Effector memory CD8-positive, alpha-beta T cell (primary cell): ENCODE measurements at regions not wholly inside any gene's neighbourhood (a gene's known extent, or its start where the extent isn't known, plus 50 kb on each side); places are given as distances from the start of the nearest gene placed in this dataset.

ENCODE experiments used
- ATAC-seq: fragments of 150-1000 bp; cut with Tn5 transposase; replicated peaks from 2 replicates; pipeline ENCODE4 v1.10.0; 2021; ENCODE audit warnings: mild to moderate bottlenecking, moderate library complexity
- DNase-seq, 3 experiments: peaks; one replicate each; pipeline ENCODE4 v3.0.0; 2021
- H3K27ac Mint-ChIP-seq, 2 donors: one replicate each; pipeline ENCODE4 v1.8.0; 2022; ENCODE audit warnings: mild to moderate bottlenecking in 2 of 2, mixed read lengths in 2 of 2, moderate library complexity in 2 of 2
- H3K27me3 Mint-ChIP-seq, 2 donors: one replicate each; pipeline ENCODE4 v1.8.0; 2022; ENCODE audit warnings: mixed read lengths in 2 of 2
- H3K36me3 Mint-ChIP-seq: one replicate; pipeline ENCODE4 v1.8.0; 2022; ENCODE audit warnings: mild to moderate bottlenecking, moderate library complexity, mixed read lengths; ENCODE audit not compliant: insufficient read depth
- H3K4me1 Mint-ChIP-seq, 2 donors: one replicate each; pipeline ENCODE4 v1.8.0; 2022; ENCODE audit warnings: low read depth in 2 of 2, mixed read lengths in 2 of 2
- H3K4me3 Mint-ChIP-seq, 2 donors: one replicate each; pipeline ENCODE4 v1.8.0; 2022; ENCODE audit warnings: mild to moderate bottlenecking in 2 of 2, mixed read lengths in 2 of 2, moderate library complexity in 2 of 2
- H3K9me3 Mint-ChIP-seq, 2 donors: one replicate each; pipeline ENCODE4 v1.8.0; 2022; ENCODE audit warnings: mixed read lengths in 2 of 2

DNA sequence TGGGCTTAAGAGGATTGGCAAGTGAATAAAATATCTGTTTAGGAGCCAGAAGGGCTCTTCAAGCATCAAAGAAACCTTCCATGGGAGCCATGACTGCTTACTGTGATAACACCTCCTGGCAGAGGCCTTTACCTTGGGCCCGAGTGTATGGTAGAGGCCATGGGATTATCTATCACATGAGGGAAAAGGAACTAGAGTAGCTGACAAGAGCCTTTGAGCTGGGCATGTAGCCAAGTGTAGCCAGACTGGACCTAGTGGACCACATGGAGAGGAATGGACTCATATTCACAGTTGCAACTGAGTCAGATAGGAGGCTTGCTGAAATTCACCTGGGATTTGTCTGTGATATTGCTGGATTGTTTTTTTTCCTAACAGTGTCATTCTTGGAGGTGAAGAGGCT, 276.0 kb upstream of the ZFHX3 start:
- no peaks in the 10 kb centered on the region for H3K36me3 Mint-ChIP-seq
- H3K27ac Mint-ChIP-seq, result no peak overlapping the region
- H3K4me1 Mint-ChIP-seq, result no peaks in the 10 kb centered on the region
- H3K4me3 Mint-ChIP-seq, result no peak overlapping the region
- DNase-seq, result no peak
- ATAC-seq, result no peak
- H3K9me3 Mint-ChIP-seq, result peaks cover 0 to 3% of the 10 kb centered on the region in 2 donors
- H3K27me3 Mint-ChIP-seq, result no peaks in the 10 kb centered on the region

DNA sequence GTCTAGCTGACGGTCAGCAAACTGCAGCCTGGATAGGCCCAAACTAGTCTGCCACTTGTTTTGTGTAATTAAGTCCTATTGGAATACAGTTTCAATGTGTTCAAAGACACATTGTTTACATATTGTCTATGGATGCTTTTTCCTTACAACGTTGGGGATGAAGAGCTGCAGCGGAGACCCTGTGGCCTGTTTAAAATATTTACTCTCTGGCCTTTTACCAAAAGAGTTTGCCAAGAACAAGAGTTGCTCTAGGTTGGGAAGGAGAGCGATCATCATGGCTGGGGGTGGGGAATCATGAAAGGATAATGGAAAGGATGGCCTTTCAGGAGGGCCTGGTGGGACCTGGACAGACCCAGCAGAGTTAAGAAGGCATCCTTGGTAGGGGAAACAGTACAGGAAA, 274.9 kb upstream of the ZFHX3 start:
- peaks cover 0 to 3% of the 10 kb centered on the region in 2 donors for H3K9me3 Mint-ChIP-seq
- H3K4me1 Mint-ChIP-seq, result no peaks in the 10 kb centered on the region
- no peak overlapping the region for H3K27ac Mint-ChIP-seq
- no peak for DNase-seq
- ATAC-seq, result no peak
- H3K36me3 Mint-ChIP-seq, result no peaks in the 10 kb centered on the region
- no peaks in the 10 kb centered on the region for H3K27me3 Mint-ChIP-seq
- no peak overlapping the region for H3K4me3 Mint-ChIP-seq

DNA sequence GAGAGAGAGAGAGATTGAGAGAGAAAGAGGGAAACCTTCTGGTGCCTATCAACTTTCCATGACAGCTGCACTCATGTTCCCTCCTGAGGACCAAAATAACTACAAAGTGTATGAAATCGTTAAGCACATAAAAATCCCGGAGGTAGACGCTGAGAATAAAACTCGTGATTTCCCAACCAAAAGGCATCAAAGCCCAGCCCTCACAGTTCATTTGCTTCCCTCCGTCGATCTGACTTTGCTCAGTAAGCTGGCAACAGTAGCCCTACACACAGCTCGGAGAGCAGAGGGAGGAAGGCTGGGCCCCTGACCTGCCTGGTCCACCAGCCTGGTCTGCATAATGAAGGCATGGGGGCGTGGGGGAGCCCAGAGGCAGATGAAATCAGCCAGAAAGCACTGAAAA, 273.9 kb upstream of the ZFHX3 start:
- H3K36me3 Mint-ChIP-seq, result no peaks in the 10 kb centered on the region
- H3K27me3 Mint-ChIP-seq, result no peaks in the 10 kb centered on the region
- DNase-seq, result no peak
- no peak overlapping the region for H3K4me3 Mint-ChIP-seq
- H3K4me1 Mint-ChIP-seq, result no peaks in the 10 kb centered on the region
- no peak for ATAC-seq
- no peak overlapping the region for H3K27ac Mint-ChIP-seq
- H3K9me3 Mint-ChIP-seq, result peaks cover 0 to 3% of the 10 kb centered on the region in 2 donors

DNA sequence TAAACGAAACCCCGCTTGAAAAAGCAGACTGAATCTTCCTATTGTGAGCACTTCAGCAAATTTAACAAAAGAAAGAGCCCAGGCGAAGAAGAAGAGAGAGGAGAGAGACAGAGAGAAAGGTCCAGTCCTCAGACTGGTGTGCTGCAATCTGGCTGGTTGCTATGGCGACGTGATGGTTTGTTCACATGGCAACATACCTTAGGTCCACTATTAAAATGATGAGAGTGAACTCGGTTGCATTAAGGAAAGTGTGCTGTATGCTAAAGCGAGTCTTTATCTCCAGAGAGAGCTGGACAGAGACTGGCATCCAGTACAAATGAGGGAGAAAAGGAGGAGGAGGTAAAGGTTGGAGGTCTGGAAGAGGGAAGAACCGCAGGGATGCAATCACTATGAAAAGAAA, 271.8 kb upstream of the ZFHX3 start:
- Mint-ChIP-seq H3K27me3 (no peaks in the 10 kb centered on the region), H3K9me3 (peaks cover under 1 to 3% of the 10 kb centered on the region in 2 donors), H3K27ac (no peak overlapping the region), H3K36me3 (no peaks in the 10 kb centered on the region), H3K4me3 (no peak overlapping the region), H3K4me1 (no peaks in the 10 kb centered on the region)
- DNase-seq (no peak), ATAC-seq (no peak)

DNA sequence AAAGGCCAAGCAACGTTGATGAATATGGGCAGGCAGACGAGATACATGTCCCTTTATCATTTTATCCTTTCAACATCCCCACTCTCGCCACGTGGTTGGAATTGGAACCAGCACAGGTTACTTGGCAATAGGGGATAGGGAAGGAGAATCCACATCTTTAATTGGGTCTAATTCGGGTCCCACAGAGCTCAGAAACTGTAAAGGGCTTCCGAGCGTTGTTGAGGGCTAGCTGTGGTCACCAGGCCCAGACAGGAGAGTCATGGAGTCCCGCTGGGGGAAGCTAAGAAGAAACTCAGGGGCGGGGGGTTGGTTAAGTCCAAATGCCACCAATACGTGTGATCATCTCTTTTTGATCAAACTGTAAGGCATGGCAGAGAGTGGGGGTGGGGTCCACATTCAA, 271.3 kb upstream of the ZFHX3 start:
- Mint-ChIP-seq H3K9me3 (peaks cover 3 to 5% of the 10 kb centered on the region in 2 donors), H3K27me3 (no peaks in the 10 kb centered on the region), H3K4me3 (no peak overlapping the region)

DNA sequence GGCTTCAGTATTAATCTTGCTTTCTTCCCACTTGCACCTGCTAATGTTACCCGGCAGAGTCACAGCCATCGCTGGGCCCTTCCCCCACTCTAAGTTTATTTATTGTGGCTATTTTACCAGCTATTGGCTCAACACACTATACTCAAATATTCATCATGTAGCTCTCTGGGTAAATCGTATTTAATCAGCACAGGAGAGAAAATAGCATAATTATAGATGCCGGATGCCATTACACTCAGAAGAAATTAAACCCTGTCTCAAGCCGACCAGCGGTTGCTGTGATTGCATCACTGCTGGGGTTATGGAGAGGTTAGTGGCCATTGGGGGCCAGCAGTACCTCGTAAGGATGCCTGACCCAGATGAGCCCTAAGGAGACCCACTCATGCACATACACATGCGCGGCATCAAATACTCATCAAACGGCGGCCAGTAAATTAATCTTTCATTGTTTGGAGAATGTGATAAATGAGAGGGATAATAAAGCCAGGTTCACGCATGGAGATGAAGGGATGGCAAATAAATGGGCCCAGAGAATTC, 269.5 kb upstream of the ZFHX3 start:
- Mint-ChIP-seq H3K36me3 (no peaks in the 10 kb centered on the region), H3K4me3 (no peak overlapping the region), H3K9me3 (peaks cover 2 to 7% of the 10 kb centered on the region in 2 donors), H3K27ac (no peak overlapping the region), H3K4me1 (no peaks in the 10 kb centered on the region), H3K27me3 (no peaks in the 10 kb centered on the region)
- DNase-seq (no peak), ATAC-seq (no peak)

More for the DNA sequence above, 271.3 kb upstream of the ZFHX3 start:
- H3K36me3 Mint-ChIP-seq, result no peaks in the 10 kb centered on the region
- DNase-seq, result no peak
- no peak overlapping the region for H3K27ac Mint-ChIP-seq
- H3K4me1 Mint-ChIP-seq, result no peaks in the 10 kb centered on the region
- no peak for ATAC-seq

DNA sequence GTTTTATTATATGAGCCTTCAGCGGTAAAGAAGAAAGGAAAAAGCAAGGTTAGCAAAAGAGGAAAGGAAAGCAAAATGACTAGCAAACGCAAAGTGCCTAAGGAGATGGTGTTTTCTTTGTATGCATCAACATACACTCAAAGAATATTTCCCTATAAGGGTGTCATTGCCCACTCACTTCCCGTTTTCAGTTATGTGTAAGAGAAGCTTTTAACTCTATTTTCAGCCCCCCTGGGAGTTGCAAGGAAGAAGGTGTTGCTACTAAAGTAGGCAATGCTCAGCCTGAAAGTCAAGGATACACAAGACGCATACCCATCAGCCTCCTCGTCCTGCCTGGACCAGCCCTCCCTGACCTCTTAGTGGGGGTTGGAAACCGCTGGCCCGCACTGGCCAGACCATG, 267.7 kb upstream of the ZFHX3 start:
- ATAC-seq (no peak), DNase-seq (no peak)
- H3K4me3 Mint-ChIP-seq, result no peak overlapping the region
- H3K27ac Mint-ChIP-seq, result no peak overlapping the region
- H3K27me3 Mint-ChIP-seq, result no peaks in the 10 kb centered on the region
- H3K9me3 Mint-ChIP-seq, result peaks cover 2 to 7% of the 10 kb centered on the region in 2 donors
- no peaks in the 10 kb centered on the region for H3K4me1 Mint-ChIP-seq
- H3K36me3 Mint-ChIP-seq, result no peaks in the 10 kb centered on the region

DNA sequence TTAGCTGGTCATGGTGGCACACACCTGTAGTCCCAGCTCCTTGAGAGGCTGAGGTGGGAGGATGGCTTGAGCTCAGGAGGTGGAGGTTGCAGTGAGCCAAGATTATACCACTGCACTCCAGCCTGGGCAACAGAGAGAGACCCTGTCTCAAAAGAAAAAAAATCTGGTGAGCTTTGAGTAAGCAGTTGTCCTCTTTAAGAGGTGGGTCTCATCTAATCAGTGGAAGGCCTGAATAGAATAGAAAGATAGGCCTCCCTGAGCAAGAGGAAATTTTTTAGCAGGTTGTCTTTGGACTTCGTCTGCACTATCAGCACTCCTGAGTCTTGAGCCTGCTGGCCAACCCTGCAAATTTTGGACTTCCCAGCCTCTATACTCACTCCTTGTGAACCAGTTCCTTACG, 266.0 kb upstream of the ZFHX3 start:
- H3K36me3 Mint-ChIP-seq, result no peaks in the 10 kb centered on the region
- ATAC-seq (no peak), DNase-seq (no peak)
- H3K4me3 Mint-ChIP-seq, result no peak overlapping the region
- H3K4me1 Mint-ChIP-seq, result no peaks in the 10 kb centered on the region
- peaks cover 2 to 7% of the 10 kb centered on the region in 2 donors for H3K9me3 Mint-ChIP-seq
- H3K27ac Mint-ChIP-seq, result no peak overlapping the region
- no peaks in the 10 kb centered on the region for H3K27me3 Mint-ChIP-seq

DNA sequence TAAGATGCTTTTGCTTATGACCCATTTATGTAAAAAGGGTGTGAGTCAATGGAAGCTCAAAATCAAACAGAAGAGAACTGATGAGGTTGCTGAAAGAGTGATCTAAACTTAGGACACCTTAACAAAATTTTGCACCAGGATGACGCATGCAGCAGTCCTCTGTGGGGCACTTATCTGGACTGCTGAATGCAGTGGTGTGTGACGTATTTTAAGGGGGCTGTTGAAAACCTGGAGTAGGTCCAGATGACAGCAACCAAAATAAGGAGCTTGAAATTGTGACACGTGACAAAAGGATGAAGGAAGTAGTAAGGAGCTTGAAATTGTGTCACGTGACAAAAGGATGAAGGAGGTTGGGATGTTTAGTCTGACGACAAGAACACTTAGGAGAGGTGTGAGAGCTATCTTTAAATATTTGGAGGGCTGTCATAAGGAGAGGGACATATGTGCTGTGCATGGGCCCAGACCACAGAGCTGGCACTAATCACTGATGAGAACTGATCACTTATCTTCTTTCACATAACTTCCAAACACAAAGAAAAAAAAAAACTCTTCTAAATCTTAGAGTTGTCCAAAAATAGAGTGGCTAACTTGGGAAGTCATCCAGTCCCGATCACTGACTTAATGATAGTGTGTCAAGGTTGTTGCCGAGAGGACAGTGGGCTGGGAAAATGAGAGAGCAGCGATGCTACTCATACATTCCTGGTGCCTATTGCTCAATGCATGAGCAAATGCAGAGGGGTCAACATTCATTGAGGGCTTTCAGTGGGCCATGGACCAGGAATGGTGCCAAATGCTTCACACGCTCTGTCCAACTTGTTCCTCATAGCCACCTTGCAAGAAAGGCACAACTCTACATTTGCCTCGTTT, 264.2 kb upstream of the ZFHX3 start:
- no peak overlapping the region for H3K27ac Mint-ChIP-seq
- H3K9me3 Mint-ChIP-seq, result peaks cover 4 to 7% of the 10 kb centered on the region in 2 donors
- H3K4me1 Mint-ChIP-seq, result no peaks in the 10 kb centered on the region

DNA sequence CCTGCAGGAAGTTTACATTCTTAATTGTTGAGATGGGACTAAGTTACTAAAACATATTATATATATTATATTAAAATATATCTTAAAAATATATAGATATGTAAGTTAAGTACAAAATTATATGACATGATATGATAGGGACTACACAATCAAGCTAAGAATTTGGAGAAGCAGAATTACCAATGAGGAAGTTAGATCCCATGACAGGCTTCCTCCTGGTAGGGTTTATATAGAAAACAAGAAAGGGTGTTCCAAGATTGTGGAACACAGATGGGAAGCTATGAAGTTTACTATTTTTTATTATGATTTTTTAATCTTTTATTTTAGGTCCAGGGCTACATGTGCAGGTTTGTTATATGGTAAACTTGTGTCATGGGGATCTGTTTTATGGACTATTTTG, 260.8 kb upstream of the ZFHX3 start:
- H3K9me3 Mint-ChIP-seq, result peaks cover 9 to 10% of the 10 kb centered on the region in 2 donors
- no peaks in the 10 kb centered on the region for H3K36me3 Mint-ChIP-seq
- H3K4me1 Mint-ChIP-seq, result no peaks in the 10 kb centered on the region
- H3K27ac Mint-ChIP-seq, result no peak overlapping the region
- no peak overlapping the region for H3K4me3 Mint-ChIP-seq
- no peaks in the 10 kb centered on the region for H3K27me3 Mint-ChIP-seq
- DNase-seq (no peak), ATAC-seq (no peak)

More for the DNA sequence above, 264.2 kb upstream of the ZFHX3 start:
- ATAC-seq (no peak), DNase-seq (no peak)
- no peaks in the 10 kb centered on the region for H3K27me3 Mint-ChIP-seq
- H3K36me3 Mint-ChIP-seq, result no peaks in the 10 kb centered on the region
- H3K4me3 Mint-ChIP-seq, result no peak overlapping the region

DNA sequence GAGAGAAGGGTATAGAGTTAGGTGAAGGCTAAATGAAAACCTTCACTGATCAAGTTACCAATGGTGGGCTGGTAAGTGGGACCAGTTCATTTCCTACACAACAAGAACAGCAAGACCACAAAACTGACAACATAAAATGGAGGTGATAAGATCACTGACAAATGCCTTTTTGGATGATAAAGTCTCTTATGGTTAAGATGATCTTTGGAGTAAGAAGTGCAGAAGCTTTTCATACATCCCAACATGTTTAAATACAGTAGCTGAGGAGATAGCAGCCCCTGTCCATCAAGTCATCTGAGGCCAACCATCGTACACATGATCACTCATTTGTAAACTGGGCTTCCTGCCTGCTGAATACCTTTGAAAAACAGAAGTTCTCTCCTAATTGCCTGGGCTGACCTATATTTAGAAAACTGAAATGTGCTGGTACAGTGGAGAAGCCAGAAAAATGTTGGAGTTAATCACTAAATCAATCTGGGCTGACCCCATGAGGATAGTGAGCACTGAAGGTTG, 259.0 kb upstream of the ZFHX3 start:
- no peaks in the 10 kb centered on the region for H3K36me3 Mint-ChIP-seq
- H3K27me3 Mint-ChIP-seq, result no peaks in the 10 kb centered on the region
- no peak overlapping the region for H3K27ac Mint-ChIP-seq
- H3K9me3 Mint-ChIP-seq, result peaks cover 7 to 10% of the 10 kb centered on the region in 2 donors
- H3K4me3 Mint-ChIP-seq, result no peak overlapping the region
- ATAC-seq (no peak), DNase-seq (no peak)
- H3K4me1 Mint-ChIP-seq, result no peaks in the 10 kb centered on the region

DNA sequence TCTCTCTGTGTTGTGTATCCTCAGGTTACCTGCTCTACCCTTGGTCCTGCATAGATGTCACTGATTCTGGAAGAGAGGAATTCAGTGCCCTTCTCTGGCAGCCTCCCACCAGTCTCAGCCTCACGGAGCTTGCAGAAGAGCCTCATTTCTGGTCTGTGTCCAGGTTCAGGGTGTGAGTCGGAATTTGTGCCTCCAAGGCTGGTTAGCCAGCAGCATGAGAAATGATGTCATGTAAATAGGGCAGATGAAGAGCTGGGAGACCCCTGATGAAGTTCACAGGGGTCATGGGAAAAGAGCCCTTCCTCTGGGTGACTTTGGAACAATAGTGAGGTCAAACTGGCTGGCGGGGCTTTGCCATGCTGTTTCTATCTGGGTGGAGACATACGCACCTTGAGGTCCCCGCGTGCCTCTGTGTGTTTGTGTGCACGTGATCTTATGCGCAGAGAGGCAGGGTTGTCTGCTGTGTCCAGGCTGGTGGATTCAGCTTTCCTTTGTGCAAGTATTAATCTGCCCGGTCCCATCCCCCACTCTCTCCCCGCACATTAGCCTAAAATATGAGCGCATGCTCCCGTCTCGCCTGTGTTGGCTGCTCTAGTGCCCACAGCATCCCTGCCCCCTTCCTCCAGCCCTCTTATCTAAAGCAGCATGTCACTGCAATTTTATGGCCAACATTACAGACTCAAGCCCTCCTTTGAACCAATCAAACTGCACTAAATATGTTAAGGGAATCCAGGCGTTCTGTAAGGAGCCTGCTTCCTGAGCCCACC, 256.3 kb upstream of the ZFHX3 start:
- Mint-ChIP-seq H3K4me3 (no peak overlapping the region), H3K9me3 (peaks cover 7 to 10% of the 10 kb centered on the region in 2 donors), H3K27me3 (no peaks in the 10 kb centered on the region), H3K36me3 (no peaks in the 10 kb centered on the region), H3K4me1 (no peaks in the 10 kb centered on the region), H3K27ac (no peak overlapping the region)
- ATAC-seq, result no peak
- DNase-seq, result no peak

DNA sequence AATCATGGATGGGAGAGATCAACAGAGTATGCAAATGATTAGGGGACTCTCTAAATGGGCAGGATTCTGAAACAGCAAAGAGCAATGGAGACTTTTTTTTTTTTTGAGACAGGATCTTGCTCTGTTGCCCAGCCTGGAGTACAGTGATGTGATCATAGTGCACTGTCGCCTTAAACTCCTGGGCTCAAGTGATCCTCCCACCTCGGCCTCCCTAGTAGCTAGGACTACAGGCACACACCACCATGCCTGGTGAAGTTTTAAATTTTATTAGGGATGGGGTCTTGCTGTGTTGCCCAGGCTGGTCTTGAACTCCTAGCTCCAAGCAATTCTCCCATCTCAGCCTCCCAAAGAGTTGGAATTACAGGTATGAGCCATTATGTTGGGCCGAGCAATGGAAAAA, 255.0 kb upstream of the ZFHX3 start:
- no peaks in the 10 kb centered on the region for H3K27me3 Mint-ChIP-seq
- no peaks in the 10 kb centered on the region for H3K4me1 Mint-ChIP-seq

More for the DNA sequence above, 255.0 kb upstream of the ZFHX3 start:
- ATAC-seq (no peak), DNase-seq (no peak)
- Mint-ChIP-seq H3K4me3 (no peak overlapping the region), H3K36me3 (no peaks in the 10 kb centered on the region), H3K27ac (no peak overlapping the region), H3K9me3 (peaks cover 8 to 10% of the 10 kb centered on the region in 2 donors)
